ENCODE measurements at regions not wholly inside any gene's neighbourhood (a gene's known extent, or its start where the extent isn't known, plus 50 kb on each side); places are given as distances from the start of the nearest gene placed in this dataset.

- DNase-seq (ENCODE audit: insufficient read length, low spot score) (no peak), FAIRE-seq (no peak)
- TF ChIP-seq POU2F2 (IDR thresholded peaks at IDR 0.05; ENCODE audit: low read depth, low read length): no peak
- no peak for TF ChIP-seq SPI1 (IDR thresholded peaks at IDR 0.05; ENCODE audit: low read depth, low read length)
- no peak for TF ChIP-seq TAF1 (IDR thresholded peaks at IDR 0.05; ENCODE audit: low read depth, low read length)
- no peak for TF ChIP-seq PAX5 (IDR thresholded peaks at IDR 0.05; ENCODE audit: insufficient read depth, low read length, severe bottlenecking)
- TF ChIP-seq POLR2AphosphoS5 (IDR thresholded peaks at IDR 0.05; ENCODE audit: low read depth, low read length): no peak
- no peak for TF ChIP-seq POLR2A (IDR thresholded peaks at IDR 0.05; ENCODE audit: low read depth, low read length)
These were observed 423.5 kb upstream of the NDST3 start for GRCh38 chr4:117610706-117611308.

DNA sequence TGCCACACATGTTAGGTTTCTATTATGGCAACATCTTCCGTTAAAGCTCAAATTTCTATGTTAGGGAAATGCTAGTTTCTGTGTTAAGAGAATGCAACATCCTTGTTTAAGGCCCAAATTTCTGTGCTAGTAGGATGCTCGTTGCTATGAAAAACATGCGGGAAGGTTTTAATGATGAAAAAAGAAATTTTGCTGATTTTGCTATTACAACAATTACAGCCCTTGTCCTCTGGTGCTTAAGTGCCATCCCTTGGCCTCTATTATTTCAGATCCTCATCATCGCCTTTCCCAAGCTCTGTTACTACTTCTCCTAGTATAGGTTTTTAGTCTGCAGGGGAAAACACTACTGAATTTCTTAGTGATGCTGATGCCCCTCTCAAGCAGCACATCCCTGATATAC is 412.6 kb upstream of the NDST3 start:
- TF ChIP-seq POU2F2 (IDR thresholded peaks at IDR 0.05; ENCODE audit: low read depth, low read length) (no peak), PAX5 (IDR thresholded peaks at IDR 0.05; ENCODE audit: insufficient read depth, low read length, severe bottlenecking) (no peak), POLR2AphosphoS5 (IDR thresholded peaks at IDR 0.05; ENCODE audit: low read depth, low read length) (no peak), POLR2A (IDR thresholded peaks at IDR 0.05; ENCODE audit: low read depth, low read length) (no peak), SPI1 (IDR thresholded peaks at IDR 0.05; ENCODE audit: low read depth, low read length) (no peak), TAF1 (IDR thresholded peaks at IDR 0.05; ENCODE audit: low read depth, low read length) (no peak)
- FAIRE-seq (no peak), DNase-seq (ENCODE audit: insufficient read length, low spot score) (no peak)

- FAIRE-seq: no peak
- TF ChIP-seq POLR2AphosphoS5 (IDR thresholded peaks at IDR 0.05; ENCODE audit: low read depth, low read length): no peak
- no peak for TF ChIP-seq POU2F2 (IDR thresholded peaks at IDR 0.05; ENCODE audit: low read depth, low read length)
- no peak for TF ChIP-seq SPI1 (IDR thresholded peaks at IDR 0.05; ENCODE audit: low read depth, low read length)
- TF ChIP-seq PAX5 (IDR thresholded peaks at IDR 0.05; ENCODE audit: insufficient read depth, low read length, severe bottlenecking): no peak
- TF ChIP-seq TAF1 (IDR thresholded peaks at IDR 0.05; ENCODE audit: low read depth, low read length): no peak
- no peak for TF ChIP-seq POLR2A (IDR thresholded peaks at IDR 0.05; ENCODE audit: low read depth, low read length)
- no peak for DNase-seq (ENCODE audit: insufficient read length, low spot score)
These were observed 411.0 kb upstream of the NDST3 start for GRCh38 chr4:117623326-117623725.

GRCh38 chr4:117626664-117627063 is 407.6 kb upstream of the NDST3 start:
- DNase-seq (ENCODE audit: insufficient read length, low spot score) (no peak), FAIRE-seq (no peak)
- TF ChIP-seq TAF1 (IDR thresholded peaks at IDR 0.05; ENCODE audit: low read depth, low read length): no peak
- TF ChIP-seq POLR2AphosphoS5 (IDR thresholded peaks at IDR 0.05; ENCODE audit: low read depth, low read length): no peak
- TF ChIP-seq PAX5 (IDR thresholded peaks at IDR 0.05; ENCODE audit: insufficient read depth, low read length, severe bottlenecking): no peak
- no peak for TF ChIP-seq POU2F2 (IDR thresholded peaks at IDR 0.05; ENCODE audit: low read depth, low read length)
- TF ChIP-seq POLR2A (IDR thresholded peaks at IDR 0.05; ENCODE audit: low read depth, low read length): no peak
- TF ChIP-seq SPI1 (IDR thresholded peaks at IDR 0.05; ENCODE audit: low read depth, low read length): no peak

- FAIRE-seq (no peak), DNase-seq (ENCODE audit: insufficient read length, low spot score) (no peak)
- TF ChIP-seq SPI1 (IDR thresholded peaks at IDR 0.05; ENCODE audit: low read depth, low read length): no peak
- no peak for TF ChIP-seq POLR2A (IDR thresholded peaks at IDR 0.05; ENCODE audit: low read depth, low read length)
- TF ChIP-seq TAF1 (IDR thresholded peaks at IDR 0.05; ENCODE audit: low read depth, low read length): no peak
- no peak for TF ChIP-seq POU2F2 (IDR thresholded peaks at IDR 0.05; ENCODE audit: low read depth, low read length)
- TF ChIP-seq POLR2AphosphoS5 (IDR thresholded peaks at IDR 0.05; ENCODE audit: low read depth, low read length): no peak
- no peak for TF ChIP-seq PAX5 (IDR thresholded peaks at IDR 0.05; ENCODE audit: insufficient read depth, low read length, severe bottlenecking)
These were observed 399.6 kb upstream of the NDST3 start for GRCh38 chr4:117634716-117635115.

DNA sequence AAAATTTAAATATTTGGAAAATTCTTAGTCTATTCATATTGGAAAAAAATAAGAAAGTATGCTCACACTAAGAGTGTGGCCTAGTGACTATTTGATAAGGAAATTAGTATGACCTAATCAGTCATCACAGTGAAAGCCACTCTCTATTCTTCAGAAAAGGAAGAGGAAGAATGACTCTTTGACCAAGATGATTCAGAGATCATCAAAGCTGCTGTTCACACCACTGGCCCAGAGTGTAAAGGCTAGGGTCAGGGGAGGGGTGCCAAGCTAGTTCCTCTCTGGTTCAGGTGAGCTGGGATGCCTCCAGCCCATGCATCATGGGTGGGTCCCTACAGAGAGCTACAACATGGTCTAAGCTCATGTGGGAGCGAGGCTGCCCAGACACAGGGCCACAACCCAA is 396.9 kb upstream of the NDST3 start:
- FAIRE-seq: no peak
- no peak for DNase-seq (ENCODE audit: insufficient read length, low spot score)
- no peak for TF ChIP-seq SPI1 (IDR thresholded peaks at IDR 0.05; ENCODE audit: low read depth, low read length)

DNA sequence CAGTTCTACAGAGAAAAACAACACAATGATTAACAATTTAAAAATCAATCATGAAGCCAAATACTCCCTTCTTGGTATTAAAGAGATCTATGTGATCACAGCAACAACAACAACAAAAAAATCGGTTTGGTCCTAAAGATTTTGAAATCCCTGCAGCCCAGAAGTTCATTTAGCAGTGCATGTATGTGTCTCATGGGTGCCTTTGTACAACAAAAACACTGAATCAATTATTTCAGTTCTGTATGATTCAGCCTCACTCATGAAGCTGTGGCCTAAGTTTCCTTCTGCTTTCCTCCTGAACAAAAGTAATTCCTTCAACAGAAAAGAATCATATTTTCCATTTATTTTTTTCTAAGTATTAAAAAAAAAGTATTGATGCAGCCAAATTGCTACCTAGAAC is 393.4 kb upstream of the NDST3 start:
- no peak for TF ChIP-seq TAF1 (IDR thresholded peaks at IDR 0.05; ENCODE audit: low read depth, low read length)
- no peak for TF ChIP-seq PAX5 (IDR thresholded peaks at IDR 0.05; ENCODE audit: insufficient read depth, low read length, severe bottlenecking)
- no peak for TF ChIP-seq POU2F2 (IDR thresholded peaks at IDR 0.05; ENCODE audit: low read depth, low read length)
- no peak for TF ChIP-seq POLR2AphosphoS5 (IDR thresholded peaks at IDR 0.05; ENCODE audit: low read depth, low read length)
- no peak for TF ChIP-seq SPI1 (IDR thresholded peaks at IDR 0.05; ENCODE audit: low read depth, low read length)
- TF ChIP-seq POLR2A (IDR thresholded peaks at IDR 0.05; ENCODE audit: low read depth, low read length): no peak
- DNase-seq (ENCODE audit: insufficient read length, low spot score) (no peak), FAIRE-seq (no peak)

DNA sequence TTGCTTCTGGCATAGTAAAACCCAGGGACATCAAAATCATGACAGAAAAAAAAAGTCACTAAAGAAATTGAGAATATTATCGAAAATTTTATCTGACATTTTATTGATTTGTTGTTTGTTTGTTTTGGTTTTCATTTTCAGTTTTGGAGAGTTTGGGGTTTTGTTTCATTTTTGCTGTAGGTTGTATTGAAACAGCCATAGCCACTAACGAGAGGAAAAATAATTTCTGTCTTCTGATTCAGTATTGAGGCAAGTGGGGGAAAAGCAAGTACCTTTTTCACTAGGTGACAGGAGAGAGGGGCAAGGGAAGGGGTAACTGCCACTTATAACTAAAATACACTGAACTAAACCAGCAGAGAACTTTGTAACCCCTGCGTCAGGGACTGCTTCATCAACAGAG is 392.8 kb upstream of the NDST3 start:
- FAIRE-seq: no peak
- DNase-seq (ENCODE audit: insufficient read length, low spot score): no peak
- TF ChIP-seq PAX5 (IDR thresholded peaks at IDR 0.05; ENCODE audit: insufficient read depth, low read length, severe bottlenecking) (no peak), POLR2A (IDR thresholded peaks at IDR 0.05; ENCODE audit: low read depth, low read length) (no peak), SPI1 (IDR thresholded peaks at IDR 0.05; ENCODE audit: low read depth, low read length) (no peak), POLR2AphosphoS5 (IDR thresholded peaks at IDR 0.05; ENCODE audit: low read depth, low read length) (no peak), POU2F2 (IDR thresholded peaks at IDR 0.05; ENCODE audit: low read depth, low read length) (no peak), TAF1 (IDR thresholded peaks at IDR 0.05; ENCODE audit: low read depth, low read length) (no peak)

DNA sequence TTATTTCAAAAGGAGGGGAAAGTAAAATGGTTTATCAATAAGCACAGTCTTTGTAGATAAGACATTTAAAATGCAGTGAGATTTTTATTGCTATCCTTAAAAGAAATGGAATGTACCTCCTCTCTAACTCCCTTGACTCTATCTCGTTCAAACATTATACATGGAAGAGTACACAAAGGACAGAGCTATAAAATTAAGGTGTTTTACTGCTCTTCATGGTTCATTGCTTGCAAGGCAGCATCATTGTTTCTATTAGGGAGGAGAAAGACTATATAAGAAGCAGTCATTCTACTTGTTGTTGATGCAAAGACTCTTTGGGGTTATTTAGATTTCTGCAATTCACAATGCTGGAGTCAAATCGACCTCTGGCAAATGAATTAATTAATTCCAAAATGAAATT is 380.2 kb upstream of the NDST3 start:
- no peak for FAIRE-seq

GRCh38 chr4:117660668-117661067 is 373.6 kb upstream of the NDST3 start:
- FAIRE-seq (no peak), DNase-seq (ENCODE audit: insufficient read length, low spot score) (no peak)
- TF ChIP-seq TAF1 (IDR thresholded peaks at IDR 0.05; ENCODE audit: low read depth, low read length): no peak
- TF ChIP-seq POLR2A (IDR thresholded peaks at IDR 0.05; ENCODE audit: low read depth, low read length): no peak
- no peak for TF ChIP-seq POU2F2 (IDR thresholded peaks at IDR 0.05; ENCODE audit: low read depth, low read length)
- no peak for TF ChIP-seq PAX5 (IDR thresholded peaks at IDR 0.05; ENCODE audit: insufficient read depth, low read length, severe bottlenecking)
- no peak for TF ChIP-seq SPI1 (IDR thresholded peaks at IDR 0.05; ENCODE audit: low read depth, low read length)
- no peak for TF ChIP-seq POLR2AphosphoS5 (IDR thresholded peaks at IDR 0.05; ENCODE audit: low read depth, low read length)

More for the DNA sequence above, 380.2 kb upstream of the NDST3 start:
- DNase-seq (ENCODE audit: insufficient read length, low spot score): no peak
- no peak for TF ChIP-seq PAX5 (IDR thresholded peaks at IDR 0.05; ENCODE audit: insufficient read depth, low read length, severe bottlenecking)
- TF ChIP-seq TAF1 (IDR thresholded peaks at IDR 0.05; ENCODE audit: low read depth, low read length): no peak
- TF ChIP-seq SPI1 (IDR thresholded peaks at IDR 0.05; ENCODE audit: low read depth, low read length): no peak
- TF ChIP-seq POLR2AphosphoS5 (IDR thresholded peaks at IDR 0.05; ENCODE audit: low read depth, low read length): no peak
- TF ChIP-seq POU2F2 (IDR thresholded peaks at IDR 0.05; ENCODE audit: low read depth, low read length): no peak
- no peak for TF ChIP-seq POLR2A (IDR thresholded peaks at IDR 0.05; ENCODE audit: low read depth, low read length)

Measured in GM12891 (cell line).